HG03159 (cell line): ENCODE measurements at regions not wholly inside any gene's neighbourhood (a gene's known extent, or its start where the extent isn't known, plus 50 kb on each side); places are given as distances from the start of the nearest gene placed in this dataset.

Source experiments
- ATAC-seq: cut with Tn5 transposase; IDR thresholded peaks from one replicate; pipeline ENCODE4 v1.9.1; 2021; ENCODE audit warnings: mild to moderate bottlenecking, moderate library complexity; ENCODE audit not compliant: unreplicated experiment

GRCh38 chr3:80247766-80248165 is 480.0 kb upstream of the ROBO1 start:
- no peak for ATAC-seq

DNA sequence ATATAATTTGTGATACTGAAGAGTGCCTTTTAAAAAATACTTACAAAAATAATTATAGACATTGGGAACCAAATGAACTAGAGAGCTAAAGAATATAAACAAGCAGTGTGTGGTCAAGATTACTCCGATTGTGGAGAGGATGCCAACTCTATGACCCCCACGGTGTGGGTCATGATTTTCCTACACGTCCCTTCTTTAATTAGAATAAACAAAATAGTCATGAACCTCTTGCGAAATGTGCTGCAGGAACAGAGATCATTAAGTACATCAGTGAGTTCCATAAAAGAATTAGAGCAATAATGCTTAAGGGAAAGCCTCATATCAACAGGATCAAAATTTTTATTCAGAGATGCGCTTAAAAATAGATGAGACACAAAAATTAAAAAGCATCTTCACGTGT is 476.6 kb upstream of the ROBO1 start:
- no peak for ATAC-seq

DNA sequence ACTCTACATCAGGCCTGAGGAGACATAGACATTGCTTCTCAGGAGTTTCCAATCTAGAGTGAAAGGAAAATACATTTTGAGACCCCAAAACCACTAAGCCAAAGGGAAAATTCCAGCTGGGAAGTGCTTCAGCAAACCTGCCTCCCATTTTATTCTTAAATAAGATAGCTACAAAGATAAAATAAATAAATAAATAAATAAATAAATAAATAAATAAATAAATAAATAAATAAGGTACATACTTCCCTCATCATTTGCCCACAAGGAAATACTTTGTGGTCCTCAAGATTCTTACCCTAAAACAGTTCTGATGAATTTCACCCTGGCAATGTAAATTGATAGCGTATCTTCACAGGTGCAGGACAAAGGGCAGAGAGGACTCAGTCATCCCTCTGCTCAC is 474.0 kb upstream of the ROBO1 start:
- ATAC-seq, result no peak

GRCh38 chr3:80239301-80239700 is 471.5 kb upstream of the ROBO1 start:
- ATAC-seq, result no peak

DNA sequence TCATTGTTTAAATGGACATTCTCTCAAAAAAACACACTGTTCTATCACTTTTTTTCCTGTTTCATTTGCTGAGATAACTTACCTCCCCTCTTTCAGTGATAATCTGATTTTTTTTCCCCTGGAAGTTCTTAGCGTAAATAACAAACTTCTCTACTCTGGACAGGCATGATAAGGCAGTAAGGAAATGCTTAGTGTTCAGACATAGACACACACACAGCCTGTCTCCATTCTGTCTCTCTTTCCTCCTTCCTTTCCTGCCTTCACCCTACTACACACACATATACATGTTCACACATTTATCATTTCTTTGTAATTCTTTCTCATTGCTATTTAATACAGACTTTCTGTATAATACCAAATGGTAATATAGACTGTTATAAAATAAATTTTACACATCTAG is 470.8 kb upstream of the ROBO1 start:
- ATAC-seq, result no peak

DNA sequence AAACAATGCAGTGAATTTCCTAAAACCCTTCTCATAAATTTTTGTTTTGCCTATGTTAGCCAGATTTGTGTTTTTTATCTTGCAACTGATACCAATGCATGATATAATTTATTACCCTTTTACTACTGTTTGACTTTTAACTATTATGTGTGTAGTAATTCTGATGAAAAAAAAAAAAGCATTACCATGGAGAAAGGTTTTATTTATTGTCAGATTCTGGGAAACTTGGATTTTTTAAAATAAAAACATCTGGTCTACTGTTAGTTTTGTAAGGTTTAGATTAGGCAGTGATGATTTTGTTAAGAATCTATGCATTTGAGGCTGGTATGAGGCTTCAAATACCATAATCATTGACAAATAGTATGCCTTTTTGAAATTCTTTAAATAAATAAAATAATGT is 470.4 kb upstream of the ROBO1 start:
- no peak for ATAC-seq

DNA sequence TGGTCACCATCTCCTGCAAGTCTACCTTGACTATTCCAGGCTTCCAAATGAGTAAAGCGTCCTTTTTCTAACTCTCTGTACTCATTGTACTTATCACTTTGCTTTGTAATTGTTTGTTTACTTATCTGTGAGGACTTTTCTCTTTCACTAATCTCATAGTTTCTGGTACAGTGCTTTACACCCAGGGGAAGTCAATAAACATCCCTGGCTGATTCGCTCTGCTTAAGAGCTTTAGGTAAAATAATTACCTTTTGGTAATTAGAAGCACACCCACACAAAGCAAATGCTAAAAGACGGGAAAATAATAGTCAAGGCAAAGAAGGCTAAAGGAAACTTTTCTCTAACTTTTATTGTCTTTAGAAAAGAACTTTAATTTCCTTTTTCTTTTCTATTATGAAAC is 466.9 kb upstream of the ROBO1 start:
- no peak for ATAC-seq

DNA sequence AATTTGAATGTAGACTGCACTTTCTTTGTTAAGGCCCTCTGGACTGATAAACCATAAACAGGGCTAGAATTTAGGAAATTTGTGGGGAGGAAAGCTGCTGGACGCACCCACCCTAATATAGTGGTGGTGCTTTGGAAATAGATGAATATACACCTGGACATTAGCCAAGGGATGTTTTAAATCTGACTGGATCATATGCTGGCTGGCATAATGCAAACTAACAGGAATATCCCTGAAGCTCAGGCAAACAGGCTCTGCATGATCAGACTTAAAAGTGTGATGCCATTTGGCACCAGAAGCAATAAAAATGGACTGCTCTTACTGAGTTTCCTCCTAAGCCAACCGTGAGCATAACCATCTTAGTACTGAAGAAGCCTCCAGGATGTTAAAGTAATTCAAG is 465.8 kb upstream of the ROBO1 start:
- ATAC-seq, result no peak

DNA sequence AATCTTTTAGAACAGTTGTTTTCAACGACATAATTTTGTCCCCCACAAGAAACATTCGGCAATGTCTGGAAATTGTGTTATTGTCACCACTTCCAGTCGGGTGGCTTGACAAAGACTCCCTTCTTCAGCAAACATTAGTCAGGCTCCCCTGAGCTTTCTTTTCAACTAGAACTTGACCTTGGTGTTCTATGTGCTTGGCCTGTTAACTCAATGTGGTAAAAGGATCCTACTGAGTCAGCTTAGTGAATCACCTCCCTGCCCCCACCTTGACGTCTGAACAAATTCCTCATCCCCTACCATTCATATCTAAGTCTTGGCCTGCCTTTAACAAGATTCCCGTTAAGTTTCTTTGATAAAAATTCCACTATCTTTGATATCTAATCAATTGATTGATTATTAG is 465.0 kb upstream of the ROBO1 start:
- no peak for ATAC-seq

- no peak for ATAC-seq
Observed at GRCh38 chr3:80230962-80231361, 463.2 kb upstream of the ROBO1 start.

DNA sequence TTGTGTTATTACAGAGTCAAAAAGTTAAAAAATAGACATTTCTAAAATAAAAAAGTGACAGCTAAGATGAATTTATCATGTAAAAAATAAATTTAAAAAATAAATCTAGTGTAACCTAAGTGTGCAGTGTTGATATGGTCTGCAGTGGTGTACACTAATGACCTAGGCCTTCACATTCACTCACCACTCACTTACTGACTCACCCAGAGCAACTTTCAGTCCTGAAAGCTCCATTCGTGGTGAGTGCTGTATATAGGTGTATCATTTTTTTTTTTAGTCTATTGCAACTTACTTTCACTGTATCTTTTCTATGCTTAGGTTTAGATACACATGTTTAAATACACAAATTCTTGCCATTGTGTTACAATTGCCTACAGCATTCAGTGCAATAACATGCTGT is 459.4 kb upstream of the ROBO1 start:
- no peak for ATAC-seq

GRCh38 chr3:80215191-80215590 is 447.4 kb upstream of the ROBO1 start:
- ATAC-seq, result no peak

- no peak for ATAC-seq
Observed at GRCh38 chr3:80213086-80213485, 445.3 kb upstream of the ROBO1 start.

DNA sequence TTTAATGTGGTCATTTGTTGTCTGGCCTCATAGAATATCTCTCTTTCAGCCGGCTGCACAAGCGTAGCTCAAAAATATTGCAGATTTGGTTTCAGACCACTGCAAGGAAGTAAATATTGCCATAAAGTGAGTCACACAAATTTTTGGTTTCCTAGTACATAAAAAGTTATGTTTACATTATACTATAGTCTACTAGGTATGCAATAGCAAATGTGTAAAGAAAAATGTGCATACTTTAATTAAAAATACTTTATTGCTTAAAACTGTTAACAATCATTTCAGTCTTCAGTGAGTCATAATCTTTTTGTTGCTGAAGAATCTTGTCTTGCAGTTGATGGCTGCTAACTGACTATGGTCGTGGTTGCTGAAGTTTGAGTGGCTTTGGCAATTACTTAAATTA is 425.1 kb upstream of the ROBO1 start:
- ATAC-seq, result no peak

GRCh38 chr3:80190051-80190450 is 422.3 kb upstream of the ROBO1 start:
- no peak for ATAC-seq

DNA sequence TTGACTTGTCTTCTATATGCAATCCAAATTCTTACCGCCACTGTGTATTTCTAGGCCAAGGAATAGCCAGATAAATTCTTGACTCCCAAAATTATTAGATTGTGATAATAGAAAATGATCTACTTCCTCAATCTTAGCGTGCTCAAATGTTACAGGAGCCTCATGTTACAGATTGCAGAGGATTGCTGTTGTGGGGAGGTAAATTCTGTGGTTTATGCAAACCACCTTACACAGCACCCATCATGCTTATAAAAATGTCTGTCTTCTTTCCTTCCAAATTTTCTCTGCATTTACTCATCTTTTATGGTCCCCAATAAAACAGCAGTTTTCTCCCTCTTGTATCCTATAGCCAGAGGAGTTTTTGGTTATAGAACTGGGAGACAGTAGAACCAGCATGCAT is 420.2 kb upstream of the ROBO1 start:
- no peak for ATAC-seq

- no peak for ATAC-seq
Observed at GRCh38 chr3:80159990-80160506, 392.2 kb upstream of the ROBO1 start.

- no peak for ATAC-seq
Observed at GRCh38 chr3:80158332-80158731, 390.5 kb upstream of the ROBO1 start.

DNA sequence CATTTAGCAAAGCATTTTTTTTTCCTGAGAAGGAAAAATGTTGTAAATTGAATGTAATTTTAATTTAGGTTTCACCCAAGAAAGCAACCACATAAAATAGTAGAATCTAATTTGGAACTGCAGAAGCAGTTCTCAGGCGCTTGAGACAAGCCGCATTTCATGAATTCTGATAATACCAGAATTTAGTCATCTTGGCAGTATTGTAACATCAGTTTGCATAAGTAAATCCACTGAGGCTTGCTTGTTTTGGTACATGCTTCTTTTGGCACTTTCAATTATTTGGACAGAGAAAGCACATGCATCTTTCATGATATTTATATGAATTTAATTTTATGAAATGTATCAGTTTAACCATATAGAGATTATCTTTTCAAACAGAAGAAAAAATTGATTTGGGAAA is 389.7 kb upstream of the ROBO1 start:
- no peak for ATAC-seq

GRCh38 chr3:80152692-80153091 is 384.9 kb upstream of the ROBO1 start:
- no peak for ATAC-seq

- ATAC-seq, result no peak
Observed at GRCh38 chr3:80142714-80143113, 374.9 kb upstream of the ROBO1 start.

GRCh38 chr3:80141557-80141956 is 373.8 kb upstream of the ROBO1 start:
- ATAC-seq, result no peak

DNA sequence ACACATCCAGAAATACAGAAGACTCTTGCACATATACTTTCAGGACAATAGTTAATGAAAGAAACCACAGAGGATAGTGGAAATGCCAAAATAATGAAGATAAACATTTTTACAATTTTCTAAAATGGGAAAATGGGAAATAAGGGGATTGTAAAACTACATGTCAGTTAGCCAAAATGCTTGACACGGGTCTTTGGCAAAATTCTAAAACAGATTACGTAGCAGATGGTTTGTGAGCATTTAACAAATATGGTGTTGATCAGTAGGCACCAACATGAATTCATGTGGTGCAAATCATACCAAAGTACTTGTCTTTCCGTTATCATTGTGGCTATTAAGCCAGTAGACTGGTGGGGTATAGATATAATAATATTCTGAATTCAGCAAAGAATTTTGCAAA is 348.5 kb upstream of the ROBO1 start:
- ATAC-seq, result no peak

- ATAC-seq, result no peak
Observed at GRCh38 chr3:80114694-80115093, 346.9 kb upstream of the ROBO1 start.
